Nucleus accumbens (tissue), 56 donors: ENCODE measurements at regions not wholly inside any gene's neighbourhood (a gene's known extent, or its start where the extent isn't known, plus 50 kb on each side); places are given as distances from the start of the nearest gene placed in this dataset.

Experiments used
- DNase-seq, 56 donors: peaks; one replicate each; lab custom pipeline; 2025; lab: John Stamatoyannopoulos, UW

DNA sequence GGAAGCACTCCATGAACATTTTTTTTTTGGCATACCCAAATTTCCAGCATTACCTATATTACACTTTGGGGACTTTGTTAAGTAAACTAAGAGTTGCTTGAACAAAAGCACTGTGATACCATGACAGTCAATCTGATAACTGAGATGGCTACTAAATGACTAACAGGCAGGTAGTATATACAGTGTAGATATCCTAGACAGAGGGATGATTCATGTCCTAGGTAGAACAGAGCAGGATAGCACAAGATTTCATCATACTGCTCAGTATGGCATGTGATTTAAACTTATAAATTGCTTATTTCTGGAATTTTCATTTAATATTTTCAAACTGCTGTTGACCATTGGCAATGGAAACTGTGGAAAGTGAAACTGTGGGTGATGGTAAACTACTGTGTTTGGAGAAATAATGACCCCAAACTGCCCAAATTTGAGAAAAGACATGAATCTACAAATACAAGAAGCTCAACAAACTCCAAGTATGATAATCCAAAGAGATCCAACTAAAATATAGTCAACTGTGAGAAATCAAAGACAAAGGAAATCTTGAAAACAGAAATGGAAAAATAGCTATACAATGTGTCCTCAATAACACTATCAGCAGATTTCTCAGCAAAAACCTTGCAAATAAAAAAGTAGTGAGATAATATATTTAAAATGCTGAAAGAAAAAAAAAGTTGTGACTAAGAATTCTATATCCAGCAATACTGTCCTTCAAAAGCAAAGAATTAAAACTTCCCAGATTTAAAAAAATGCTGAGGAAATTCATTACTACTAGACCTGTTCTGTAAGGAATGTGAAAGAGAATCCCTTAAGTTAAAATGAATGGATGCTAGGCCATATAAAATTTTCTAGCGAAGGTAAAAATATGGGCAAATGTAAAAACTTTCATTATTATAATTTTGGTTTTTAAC lies 410.4 kb downstream of the DUSP10 start:
- no peak for DNase-seq

DNA sequence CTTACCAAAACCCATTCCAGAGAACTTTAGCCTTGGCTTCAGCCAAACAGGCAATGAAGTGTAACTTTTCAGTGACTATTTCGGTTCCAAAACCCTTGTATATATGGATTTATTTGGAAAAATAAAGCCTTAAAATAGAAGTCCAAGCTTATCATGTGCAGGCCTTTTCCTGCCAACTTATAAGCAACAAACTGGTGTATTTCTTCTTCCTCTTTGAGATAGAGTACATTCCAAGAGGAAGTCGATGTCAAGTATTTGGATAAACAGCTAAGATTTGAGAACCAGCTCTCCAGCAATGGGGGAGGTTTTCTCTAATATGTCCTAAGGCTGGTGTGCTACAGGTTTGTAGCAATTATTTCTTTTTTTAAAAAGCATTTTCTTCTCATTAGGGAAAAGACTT lies 407.8 kb downstream of the DUSP10 start:
- no peak for DNase-seq

DNA sequence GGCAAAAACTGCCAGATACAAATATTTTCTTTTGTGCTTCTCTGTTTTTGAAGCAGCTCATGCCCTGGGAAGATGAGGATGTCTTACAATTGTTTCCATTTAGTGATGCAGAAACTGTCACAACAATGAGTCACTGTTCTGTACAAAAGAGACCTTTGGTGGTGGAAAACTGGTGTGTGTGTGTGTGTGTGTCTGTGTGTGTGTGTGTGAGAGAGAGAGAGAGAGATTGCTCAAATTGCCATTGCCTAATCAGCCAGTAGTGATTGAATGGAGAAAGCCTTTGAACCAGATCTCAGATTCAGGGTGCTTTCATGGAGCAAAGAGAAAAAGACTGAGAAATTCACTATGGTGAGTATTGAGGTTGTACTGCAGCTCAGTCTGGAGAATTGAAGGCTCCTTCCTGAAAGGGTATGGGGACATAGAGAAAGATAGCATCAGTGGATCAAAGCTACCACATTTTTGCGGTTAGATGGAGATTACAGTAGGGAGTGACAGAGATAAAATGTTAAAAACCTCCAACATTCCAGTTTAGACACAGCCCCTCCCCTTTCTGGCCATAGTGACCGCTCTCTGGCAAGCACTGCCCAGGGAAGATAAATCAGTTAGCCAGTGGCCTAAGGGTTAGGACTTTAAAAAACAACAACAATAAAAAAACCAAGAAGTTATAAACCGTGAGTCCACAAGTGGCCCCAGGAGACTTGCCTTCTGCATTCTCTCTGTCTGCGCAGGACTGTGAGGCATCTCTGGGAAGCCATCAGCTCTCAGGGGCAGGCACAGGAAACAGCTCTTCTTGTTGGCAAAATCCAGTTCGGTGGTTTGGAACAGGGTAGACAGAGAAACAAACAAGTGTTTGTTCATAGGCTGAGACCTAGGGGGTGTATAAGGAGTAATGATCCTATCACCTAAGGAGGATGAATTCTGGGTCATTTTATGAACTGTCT lies 406.5 kb downstream of the DUSP10 start:
- DNase-seq, result peak in 40 of 56 donors; percentile 7 to 84 (median 43)

DNA sequence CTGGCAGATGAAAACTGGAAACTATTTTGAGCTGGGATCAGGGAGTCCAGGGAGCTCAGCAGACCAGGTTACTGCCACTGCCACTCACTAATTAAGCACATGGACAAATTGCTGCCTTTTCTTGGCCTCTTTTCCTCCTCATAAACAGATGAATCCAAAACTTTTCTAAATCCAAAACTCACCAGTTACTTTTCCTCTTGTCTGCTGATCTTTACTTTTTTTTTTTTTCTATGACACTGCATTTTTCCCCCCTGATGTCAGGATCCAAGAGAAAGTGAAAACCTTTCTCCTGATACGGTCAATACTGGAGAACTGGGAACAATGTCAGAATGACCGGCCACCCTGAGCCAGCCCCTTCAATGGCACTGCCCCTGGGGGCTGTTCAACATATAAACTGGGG lies 405.8 kb downstream of the DUSP10 start:
- DNase-seq, result no peak

DNA sequence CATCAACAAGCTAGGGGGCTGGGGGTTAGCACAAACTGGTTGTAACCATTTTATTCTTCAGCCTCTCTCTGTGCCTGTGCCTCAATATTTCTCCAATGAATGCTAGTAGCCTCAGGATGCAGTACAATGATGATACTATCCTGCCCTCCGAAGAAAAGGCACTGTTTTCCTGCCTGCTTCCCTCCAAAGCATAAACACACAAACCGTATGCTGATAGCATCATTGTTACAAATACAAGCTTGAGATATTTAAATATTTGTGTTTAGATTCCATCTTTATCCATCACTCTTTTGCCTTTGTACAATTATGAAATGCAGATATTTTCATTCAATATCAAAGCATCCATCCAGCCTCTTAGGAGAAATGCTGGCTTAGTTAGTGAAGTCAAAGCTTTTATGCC lies 404.8 kb downstream of the DUSP10 start:
- DNase-seq, result no peak

DNA sequence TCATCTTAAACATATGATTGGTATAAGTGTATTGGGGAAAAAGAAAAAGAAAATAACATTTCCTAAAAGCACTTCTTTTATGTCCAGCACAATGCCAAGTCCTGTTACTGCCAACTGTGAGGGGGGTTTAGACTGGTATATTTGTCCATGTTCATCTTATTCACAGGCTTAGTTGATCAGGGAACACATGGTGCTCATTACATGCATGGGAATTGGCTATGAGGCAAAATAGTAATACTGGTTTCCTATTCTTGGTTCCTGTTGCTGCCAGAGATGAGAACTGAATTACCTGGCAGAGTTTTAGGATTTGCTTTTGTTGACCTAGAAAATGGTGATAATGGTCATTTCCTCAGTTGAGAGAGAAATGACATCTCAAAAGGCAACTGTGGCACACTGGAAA lies 398.8 kb downstream of the DUSP10 start:
- no peak for DNase-seq

DNA sequence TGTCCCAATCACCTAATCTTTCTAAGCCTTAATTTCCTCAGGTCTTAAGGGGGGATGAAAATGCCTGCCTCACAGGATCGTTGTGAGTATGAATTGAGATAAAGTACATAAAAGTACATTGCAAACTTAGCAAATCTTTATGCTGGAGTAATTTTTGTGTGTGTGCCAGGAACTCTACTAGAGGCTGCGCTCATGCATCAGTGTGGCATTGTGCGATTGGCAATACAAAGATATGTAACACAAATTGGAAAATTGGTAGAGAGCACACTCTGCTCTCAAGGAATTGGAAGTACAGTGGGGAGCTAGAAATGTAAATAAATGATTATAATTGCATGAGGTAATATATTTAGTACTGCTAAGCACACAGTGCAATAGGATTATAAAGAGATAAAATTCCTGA lies 398.3 kb downstream of the DUSP10 start:
- no peak for DNase-seq

DNA sequence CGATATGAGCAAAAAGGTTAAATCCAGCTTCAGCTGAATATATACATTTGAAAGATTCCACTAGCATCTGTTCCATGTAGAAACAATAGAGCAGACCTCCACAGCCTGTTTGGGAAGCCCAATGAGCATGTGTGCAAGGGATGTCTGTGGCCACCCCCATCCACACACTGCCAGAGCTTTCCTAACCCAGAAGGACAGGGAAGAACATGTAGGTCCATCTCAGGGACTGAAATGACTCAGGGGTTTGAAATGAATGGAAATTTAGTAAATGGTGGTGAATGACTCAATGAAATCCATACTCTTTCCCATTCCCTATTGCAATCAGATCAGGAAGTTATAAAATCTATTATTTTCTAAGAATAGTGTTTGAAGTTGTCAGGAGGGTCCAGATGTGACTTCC lies 397.2 kb downstream of the DUSP10 start:
- DNase-seq, result no peak

DNA sequence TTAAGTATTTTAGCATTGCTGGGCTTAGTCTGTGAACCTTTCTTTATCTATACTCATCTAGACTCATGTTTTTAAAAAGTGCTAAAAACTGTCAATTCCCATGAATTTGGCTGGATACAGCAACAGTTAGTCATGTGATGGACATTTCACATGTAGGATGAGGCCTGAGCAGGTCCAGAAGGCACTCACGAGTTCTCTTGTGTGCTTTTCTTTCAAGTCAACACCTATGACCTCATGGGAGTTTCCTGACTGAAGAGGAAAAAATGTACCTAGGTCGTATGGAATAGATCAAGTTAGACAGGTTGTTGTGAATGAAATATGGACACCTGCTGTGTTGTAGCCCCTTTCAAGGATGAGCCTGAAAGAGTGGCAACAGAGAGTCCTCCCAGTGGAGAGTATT lies 394.2 kb downstream of the DUSP10 start:
- no peak for DNase-seq

DNA sequence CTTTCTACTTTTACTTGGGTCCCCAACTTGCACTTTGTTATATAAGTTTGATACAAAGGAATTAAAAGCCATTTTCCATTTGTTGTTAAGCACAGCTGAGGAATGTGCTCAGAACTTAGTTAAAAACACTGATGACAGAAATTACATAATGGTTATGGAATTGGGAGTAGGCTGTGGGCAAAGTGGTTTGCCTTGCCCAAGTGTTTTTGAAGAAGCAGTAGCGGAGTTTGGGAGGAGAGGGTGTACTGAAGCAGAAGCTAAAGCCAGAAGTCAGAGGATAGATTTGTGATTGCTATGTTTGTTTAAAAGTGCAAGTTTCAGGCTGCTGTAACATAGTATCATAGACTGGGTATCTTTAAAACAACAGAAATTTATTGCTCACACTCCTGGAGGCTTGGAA lies 391.8 kb downstream of the DUSP10 start:
- DNase-seq, result no peak

DNA sequence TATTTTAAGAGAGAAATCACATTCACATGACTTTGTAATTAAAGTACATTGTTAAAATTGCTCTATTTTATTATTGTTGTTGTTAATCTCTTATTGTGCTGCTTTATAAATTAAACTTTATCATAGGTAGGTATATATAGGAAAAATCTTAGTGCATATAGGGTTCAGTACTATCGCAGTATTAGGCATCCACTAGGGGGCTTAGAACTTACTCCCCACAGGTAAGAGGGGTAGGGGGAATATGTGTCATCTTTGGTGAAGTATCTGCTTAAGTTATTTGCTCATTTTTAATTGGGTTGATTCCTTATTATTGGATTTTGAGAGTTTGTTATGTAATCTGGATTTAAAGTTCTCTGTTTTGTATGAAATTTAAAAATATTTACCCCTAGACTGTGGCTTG lies 385.2 kb downstream of the DUSP10 start:
- no peak for DNase-seq

DNA sequence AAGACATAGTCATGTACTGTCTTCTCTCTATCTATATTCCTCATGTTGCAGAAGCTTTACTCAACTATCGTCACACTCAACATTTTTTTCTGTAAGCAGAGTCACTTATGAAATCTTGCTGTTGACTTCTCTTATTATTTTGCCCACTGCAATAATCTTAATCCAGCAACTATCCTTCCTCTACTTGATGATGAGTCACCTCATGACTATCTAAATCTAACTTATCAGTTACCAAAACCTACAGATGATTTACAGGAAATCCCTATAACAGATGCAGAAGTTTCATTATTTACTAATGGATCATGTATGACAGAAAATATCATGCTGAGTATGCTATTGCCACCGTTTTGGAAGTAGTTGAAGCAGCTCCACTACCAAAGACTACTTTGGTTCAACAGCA lies 378.9 kb downstream of the DUSP10 start:
- DNase-seq, result no peak

DNA sequence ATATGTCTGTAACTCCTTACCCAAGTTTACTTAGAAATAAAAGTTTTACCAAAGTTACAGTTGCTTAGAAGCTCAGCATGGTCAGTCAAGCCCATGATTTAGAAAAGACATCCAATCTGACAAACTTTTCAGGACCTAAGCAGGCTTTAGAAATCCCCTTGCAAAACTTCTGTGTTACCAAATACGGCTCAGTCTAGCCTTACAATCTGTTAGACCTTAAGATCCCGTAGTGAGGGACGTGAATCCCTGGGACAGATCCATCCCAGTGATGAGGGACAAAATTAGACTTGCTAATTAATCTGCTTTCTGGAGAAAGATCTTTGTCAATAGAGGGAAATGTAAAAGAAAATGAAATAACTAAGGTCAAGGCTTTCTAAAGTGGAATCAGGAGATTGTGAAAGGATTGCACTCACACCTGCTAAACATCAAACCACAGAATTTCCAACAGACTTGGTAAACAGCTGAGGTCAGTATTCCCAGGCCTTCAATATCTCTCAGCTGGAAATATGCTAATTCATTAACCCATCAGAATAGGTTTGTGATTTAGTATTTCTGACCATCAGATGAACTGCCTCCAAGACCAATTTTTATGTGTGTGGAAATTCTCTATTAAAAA lies 375.3 kb downstream of the DUSP10 start:
- DNase-seq, result no peak

DNA sequence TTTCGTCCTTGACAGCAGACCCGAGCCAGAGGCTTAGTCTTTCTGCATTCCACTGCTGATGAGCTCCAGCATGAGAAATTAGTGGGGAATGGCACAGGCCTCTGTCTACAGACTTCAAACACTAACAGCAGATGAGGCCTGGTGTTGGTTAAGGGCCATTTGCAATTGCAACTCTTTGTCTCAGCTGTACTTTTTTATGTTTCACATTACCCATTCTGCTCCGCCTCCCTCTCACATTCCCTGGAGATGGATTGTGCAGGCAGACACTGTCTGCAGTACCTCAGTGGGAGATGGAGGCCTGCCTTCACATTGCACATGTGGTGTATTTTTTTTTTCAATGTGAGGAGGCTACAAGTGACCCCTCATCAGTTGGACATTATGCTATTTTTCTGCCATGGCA lies 370.2 kb downstream of the DUSP10 start:
- no peak for DNase-seq

DNA sequence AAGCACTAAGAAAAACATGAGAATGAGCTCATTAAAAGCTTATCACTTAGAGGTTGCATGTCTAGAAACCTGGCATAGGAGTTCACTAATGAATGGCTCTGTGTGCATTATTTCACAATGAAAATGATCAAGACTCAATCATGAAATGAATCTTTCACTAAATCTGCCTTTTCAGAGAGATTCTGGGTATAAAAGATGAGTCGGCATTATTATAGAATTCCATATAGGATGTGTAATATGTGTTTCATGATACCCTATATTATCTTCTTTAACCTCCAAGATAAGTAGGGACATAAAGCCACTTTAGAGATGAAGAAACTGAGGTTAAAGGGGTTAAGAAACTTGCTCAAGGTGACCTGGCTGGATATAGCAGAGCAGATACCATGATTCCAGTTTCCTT lies 368.1 kb downstream of the DUSP10 start:
- DNase-seq, result no peak

DNA sequence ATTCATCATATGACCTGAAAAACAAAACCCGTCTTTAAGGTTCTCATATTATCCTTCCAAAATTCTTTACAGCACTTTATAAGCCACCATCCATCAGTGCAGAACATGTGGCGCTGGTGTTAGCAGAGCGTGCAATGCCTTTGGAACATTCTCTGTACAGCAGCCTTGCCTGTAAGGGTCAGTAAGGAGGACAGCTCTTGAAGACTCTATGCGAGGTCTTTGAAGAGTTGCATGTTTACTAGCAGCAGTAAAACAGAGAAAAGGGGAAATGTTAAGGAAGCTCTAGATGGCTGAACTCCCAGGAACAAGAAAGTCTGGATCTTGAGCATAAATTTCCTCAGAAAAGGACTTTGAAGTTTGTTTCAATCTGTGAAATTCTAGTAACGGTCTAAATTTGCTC lies 365.6 kb downstream of the DUSP10 start:
- DNase-seq, result no peak

DNA sequence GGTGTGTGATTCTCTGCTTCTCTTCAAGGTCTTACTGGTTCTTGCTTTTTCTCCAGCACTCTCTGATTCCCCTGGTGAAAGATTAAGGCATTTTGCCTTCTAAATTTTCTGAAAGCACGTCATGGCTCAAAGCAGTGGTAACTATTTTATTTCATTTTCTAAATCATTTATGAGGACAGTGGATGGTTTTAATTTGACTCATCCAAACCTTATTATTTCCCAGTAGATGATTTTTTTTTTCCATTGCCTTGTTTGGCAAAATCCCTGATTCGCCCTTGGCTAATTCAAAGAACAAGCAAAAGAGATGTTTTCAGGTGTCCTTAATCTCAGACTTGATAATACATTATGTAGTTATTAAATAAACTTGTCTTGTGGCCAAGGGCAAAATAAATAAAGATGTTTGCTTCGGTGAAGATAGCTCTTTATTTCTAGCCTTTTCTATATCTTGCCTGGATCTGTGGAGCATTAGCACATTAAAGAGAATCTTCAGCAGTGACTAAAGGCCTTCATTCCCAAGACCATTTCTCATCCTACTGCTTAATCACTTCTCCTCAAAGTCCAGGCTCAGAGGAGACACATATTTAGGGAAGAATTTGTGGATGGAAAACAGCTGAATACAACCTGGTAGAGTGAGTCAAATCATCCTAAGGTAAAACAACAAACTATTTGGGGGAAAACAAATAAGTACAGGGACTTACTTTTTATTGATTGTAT lies 359.8 kb downstream of the DUSP10 start:
- no peak for DNase-seq

DNA sequence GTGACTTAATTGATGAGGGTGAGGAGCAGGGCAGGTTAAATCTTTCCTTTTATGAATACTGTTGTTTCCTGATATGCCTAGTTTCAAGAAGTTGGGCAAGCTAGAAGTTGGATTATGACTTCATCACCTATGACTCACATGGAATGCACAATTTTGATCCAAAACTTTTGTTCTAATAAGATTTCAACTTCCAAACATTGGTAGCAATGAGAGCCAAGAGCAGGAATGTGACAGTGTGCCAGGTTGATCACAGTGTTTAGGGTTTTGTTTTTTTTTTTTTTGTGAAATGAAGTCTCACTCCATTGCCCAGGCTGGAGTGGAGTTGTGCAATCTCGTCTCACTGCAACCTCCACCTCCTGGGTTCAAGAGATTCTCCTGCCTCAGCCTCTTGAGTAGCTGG lies 349.4 kb downstream of the DUSP10 start:
- no peak for DNase-seq

DNA sequence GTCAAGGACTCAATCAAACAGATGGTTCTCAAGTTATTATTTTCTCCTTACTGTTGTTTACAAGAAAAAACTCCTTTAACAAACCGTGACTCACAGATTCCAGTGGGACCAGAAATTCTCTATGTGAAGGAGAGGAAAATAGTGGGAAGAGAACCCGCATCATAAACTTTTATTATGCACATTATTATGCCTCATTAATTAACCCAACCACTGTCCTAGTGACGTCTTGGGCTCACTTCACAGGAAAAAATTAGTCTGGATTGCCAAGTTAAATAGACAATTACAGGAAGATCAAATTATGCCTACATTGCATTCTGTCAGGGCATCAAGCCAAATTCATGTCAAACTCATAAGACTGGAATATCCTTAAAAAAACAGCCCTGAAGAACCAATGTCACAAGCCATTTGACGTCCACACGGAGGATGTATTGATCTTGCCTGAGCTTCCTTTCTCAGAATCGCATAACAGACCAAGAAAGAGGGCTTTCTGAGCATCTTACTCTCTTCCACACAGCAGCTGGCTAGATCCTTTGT lies 347.8 kb downstream of the DUSP10 start:
- no peak for DNase-seq

DNA sequence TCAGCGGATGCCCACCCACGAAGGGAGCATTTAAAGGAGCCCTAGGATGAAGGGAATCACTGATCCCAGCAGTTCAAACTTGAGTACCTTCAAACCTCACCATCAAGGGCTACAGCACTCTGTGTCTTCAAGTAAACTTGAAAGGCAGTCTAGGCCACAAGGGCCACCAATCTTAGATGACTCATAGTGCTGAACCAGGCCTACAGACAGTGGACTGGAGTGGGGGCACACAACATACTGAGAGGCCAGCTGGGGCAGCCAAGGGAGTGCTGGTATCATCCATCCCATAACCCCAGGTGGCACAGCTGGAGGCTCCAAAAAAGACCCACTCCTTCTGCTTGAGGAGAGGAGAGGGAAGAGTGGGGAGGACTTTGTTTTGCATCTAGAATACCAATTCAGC lies 345.4 kb downstream of the DUSP10 start:
- DNase-seq, result no peak
